OCI-LY1 (cell line): ENCODE measurements at regions not wholly inside any gene's neighbourhood (a gene's known extent, or its start where the extent isn't known, plus 50 kb on each side); places are given as distances from the start of the nearest gene placed in this dataset.

Source experiments
- CTCF ChIP-seq: fragments of 200-600 bp; sonication (generic), shearing (Covaris generic); IDR thresholded peaks from 2 replicates; pipeline ENCODE4 v1.5.1; 2017; ENCODE audit warnings: mild to moderate bottlenecking, antibody characterized with exemption, low read length, moderate library complexity, mixed read lengths
- EZH2 ChIP-seq: fragments of 200-600 bp; sonication (generic), shearing (Covaris generic); IDR thresholded peaks from 2 replicates; pipeline ENCODE4 v1.8.0; 2017; ENCODE audit warnings: borderline replicate concordance, mixed run types, mild to moderate bottlenecking, antibody characterized with exemption, low read length, moderate library complexity, mixed read lengths

- TF ChIP-seq CTCF (no peak), EZH2 (no peak)
These were observed 107.3 kb downstream of the MRPL36 start for GRCh38 chr5:1692381-1692780.
